Neural cell (in vitro differentiated cells): ENCODE measurements at regions not wholly inside any gene's neighbourhood (a gene's known extent, or its start where the extent isn't known, plus 50 kb on each side); places are given as distances from the start of the nearest gene placed in this dataset.

Source experiments
- H2AFZ ChIP-seq: fragments of 200-600, 300-800 bp; sonication (generic), shearing (Covaris generic); 2 replicates; pipeline ENCODE4 v1.6.0; 2014; ENCODE audit warnings: low read depth, mild to moderate bottlenecking, antibody characterized with exemption, low read length, moderate library complexity
- H3F3A ChIP-seq: fragments of 200-600 bp; shearing (Covaris generic); 2 replicates; pipeline ENCODE4 v1.6.1; 2016; ENCODE audit warnings: mild to moderate bottlenecking, moderate library complexity, mixed read lengths, antibody characterized with exemption, low read length; ENCODE audit not compliant: insufficient read depth, poor library complexity, severe bottlenecking
- H3K27ac ChIP-seq: fragments of 200-600, 300-800 bp; sonication (generic), shearing (Covaris generic); 2 replicates; pipeline ENCODE4 v1.5.1; 2014; ENCODE audit warnings: mild to moderate bottlenecking, low read length, moderate library complexity
- H3K27me3 ChIP-seq: fragments of 300-800, 200-600 bp; sonication (generic), shearing (Covaris generic); 2 replicates; pipeline ENCODE4 v1.6.0; 2014; ENCODE audit warnings: mild to moderate bottlenecking, low read depth, low read length, moderate library complexity; ENCODE audit not compliant: insufficient read depth
- H3K36me3 ChIP-seq: fragments of 300-800, 200-600 bp; sonication (generic), shearing (Covaris generic); 2 replicates; pipeline ENCODE4 v1.5.1; 2014; ENCODE audit warnings: mild to moderate bottlenecking, antibody characterized with exemption, low read length, moderate library complexity; ENCODE audit not compliant: insufficient read depth
- H3K4me2 ChIP-seq: fragments of 300-800, 200-600 bp; sonication (generic), shearing (Covaris generic); 2 replicates; pipeline ENCODE4 v1.6.0; 2014; ENCODE audit warnings: mild to moderate bottlenecking, low read length
- H3K4me3 ChIP-seq: fragments of 300-800, 200-600 bp; sonication (generic), shearing (Covaris generic); 2 replicates; pipeline ENCODE4 v1.5.1; 2014; ENCODE audit warnings: mild to moderate bottlenecking, low read length, moderate library complexity
- H3K79me2 ChIP-seq: fragments of 200-600 bp; shearing (Covaris generic); replicated peaks from 2 replicates; pipeline ENCODE4 v1.6.0; 2014; ENCODE audit warnings: mild to moderate bottlenecking, low read length, moderate library complexity; ENCODE audit not compliant: insufficient read depth
- H3K9ac ChIP-seq: fragments of 300-800, 200-600 bp; sonication (generic), shearing (Covaris generic); 2 replicates; pipeline ENCODE4 v1.6.1; 2016; ENCODE audit warnings: mild to moderate bottlenecking, low read length, mixed read lengths
- H3K9me2 ChIP-seq: fragments of 200-600 bp; shearing (Covaris generic); 2 replicates; pipeline ENCODE4 v1.6.1; 2016; ENCODE audit warnings: mild to moderate bottlenecking, low read length, mixed read lengths; ENCODE audit not compliant: insufficient read depth
- H3K9me3 ChIP-seq: fragments of 200-600, 300-800 bp; sonication (generic), shearing (Covaris generic); 2 replicates; pipeline ENCODE4 v1.6.1; 2016; ENCODE audit warnings: mild to moderate bottlenecking, mixed run types, low read length, moderate library complexity, mixed read lengths
- H4K20me1 ChIP-seq: fragments of 200-600 bp; shearing (Covaris generic); 2 replicates; pipeline ENCODE4 v1.6.1; 2016; ENCODE audit warnings: mild to moderate bottlenecking, mixed run types; ENCODE audit not compliant: insufficient read depth
- CTCF ChIP-seq: fragments of 450-650 bp; IDR thresholded peaks from 2 replicates; pipeline ENCODE4 v1.5.1; 2014; ENCODE audit warnings: antibody characterized with exemption, mild to moderate bottlenecking, moderate library complexity; ENCODE audit not compliant: poor library complexity, severe bottlenecking
- EP300 ChIP-seq: fragments of 450-650 bp; conservative IDR thresholded peaks from 2 replicates; pipeline ENCODE4 v1.6.1; 2014; ENCODE audit warnings: antibody characterized with exemption, mild to moderate bottlenecking, moderate library complexity; ENCODE audit not compliant: poor library complexity, severe bottlenecking
- EZH2 ChIP-seq: fragments of 200-600, 300-800 bp; shearing (Covaris generic), sonication (generic); IDR thresholded peaks from 2 replicates; pipeline ENCODE4 v1.6.1; 2014; ENCODE audit warnings: antibody characterized with exemption, low read length, borderline replicate concordance, mild to moderate bottlenecking; ENCODE audit not compliant: insufficient read depth, poor library complexity, severe bottlenecking
- POLR2AphosphoS5 ChIP-seq: IDR thresholded peaks from 2 replicates; pipeline ENCODE4 v1.6.1; 2012
- RAD21 ChIP-seq: fragments of 450-650 bp; conservative IDR thresholded peaks from 2 replicates; pipeline ENCODE4 v1.6.1; 2014; ENCODE audit warnings: antibody characterized with exemption, mild to moderate bottlenecking, moderate library complexity
- SMC3 ChIP-seq: fragments of 450-650 bp; conservative IDR thresholded peaks from 2 replicates; pipeline ENCODE4 v1.6.1; 2014; ENCODE audit warnings: antibody characterized with exemption, mild to moderate bottlenecking, moderate library complexity; ENCODE audit not compliant: poor library complexity
- TAF1 ChIP-seq: IDR thresholded peaks from 2 replicates; pipeline ENCODE4 v1.6.1; 2012; ENCODE audit warnings: low read depth
- TF ChIP-seq, protein P1 (sequence below): IDR thresholded peaks from 2 replicates; pipeline ENCODE4 v1.6.1; 2012; ENCODE audit warnings: borderline replicate concordance

DNA sequence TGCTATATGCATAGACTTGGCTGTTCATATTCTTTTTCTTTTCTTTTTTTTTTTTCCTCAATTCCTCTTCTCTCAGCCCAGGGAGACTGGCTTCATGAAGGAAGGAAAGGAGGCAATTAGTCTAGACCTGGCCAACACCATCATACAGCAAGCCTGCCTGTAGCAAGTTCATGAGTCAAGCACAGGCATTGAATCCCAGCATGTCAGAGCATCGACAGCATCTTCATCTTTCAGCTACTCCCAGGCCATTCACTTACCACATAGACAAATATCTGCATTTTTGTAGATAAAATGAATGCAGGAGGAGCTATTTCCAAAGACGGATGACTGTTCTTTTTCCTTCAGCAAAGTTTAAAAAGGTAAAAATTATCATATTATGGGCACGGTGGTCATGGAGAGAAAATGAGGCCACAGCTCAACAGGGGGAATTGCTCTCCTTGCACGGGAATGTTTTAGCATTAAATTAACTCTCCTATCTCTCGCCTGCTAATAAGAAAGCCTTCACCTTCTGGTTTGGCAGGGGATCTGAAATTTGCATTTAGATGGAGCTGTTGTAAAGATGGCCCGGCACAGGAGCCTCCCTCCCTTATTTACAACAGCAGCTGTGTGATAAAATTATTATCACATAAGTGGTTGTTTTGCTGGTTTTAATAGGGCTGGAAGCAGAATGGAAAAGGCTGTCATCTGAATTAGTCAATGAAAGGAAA is 626.5 kb upstream of the AUTS2 start:
- no peaks in the 10 kb centered on the region for H3K36me3 ChIP-seq
- no peaks in the 10 kb centered on the region for H3K79me2 ChIP-seq
- H3K4me2 ChIP-seq = no peak overlapping the region
- H3K9ac ChIP-seq = no peak overlapping the region
- H3K4me3 ChIP-seq = no peak overlapping the region
- H3K27ac ChIP-seq = no peak overlapping the region
- TF ChIP-seq, protein P1, sequence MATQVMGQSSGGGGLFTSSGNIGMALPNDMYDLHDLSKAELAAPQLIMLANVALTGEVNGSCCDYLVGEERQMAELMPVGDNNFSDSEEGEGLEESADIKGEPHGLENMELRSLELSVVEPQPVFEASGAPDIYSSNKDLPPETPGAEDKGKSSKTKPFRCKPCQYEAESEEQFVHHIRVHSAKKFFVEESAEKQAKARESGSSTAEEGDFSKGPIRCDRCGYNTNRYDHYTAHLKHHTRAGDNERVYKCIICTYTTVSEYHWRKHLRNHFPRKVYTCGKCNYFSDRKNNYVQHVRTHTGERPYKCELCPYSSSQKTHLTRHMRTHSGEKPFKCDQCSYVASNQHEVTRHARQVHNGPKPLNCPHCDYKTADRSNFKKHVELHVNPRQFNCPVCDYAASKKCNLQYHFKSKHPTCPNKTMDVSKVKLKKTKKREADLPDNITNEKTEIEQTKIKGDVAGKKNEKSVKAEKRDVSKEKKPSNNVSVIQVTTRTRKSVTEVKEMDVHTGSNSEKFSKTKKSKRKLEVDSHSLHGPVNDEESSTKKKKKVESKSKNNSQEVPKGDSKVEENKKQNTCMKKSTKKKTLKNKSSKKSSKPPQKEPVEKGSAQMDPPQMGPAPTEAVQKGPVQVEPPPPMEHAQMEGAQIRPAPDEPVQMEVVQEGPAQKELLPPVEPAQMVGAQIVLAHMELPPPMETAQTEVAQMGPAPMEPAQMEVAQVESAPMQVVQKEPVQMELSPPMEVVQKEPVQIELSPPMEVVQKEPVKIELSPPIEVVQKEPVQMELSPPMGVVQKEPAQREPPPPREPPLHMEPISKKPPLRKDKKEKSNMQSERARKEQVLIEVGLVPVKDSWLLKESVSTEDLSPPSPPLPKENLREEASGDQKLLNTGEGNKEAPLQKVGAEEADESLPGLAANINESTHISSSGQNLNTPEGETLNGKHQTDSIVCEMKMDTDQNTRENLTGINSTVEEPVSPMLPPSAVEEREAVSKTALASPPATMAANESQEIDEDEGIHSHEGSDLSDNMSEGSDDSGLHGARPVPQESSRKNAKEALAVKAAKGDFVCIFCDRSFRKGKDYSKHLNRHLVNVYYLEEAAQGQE = no peak
- TF ChIP-seq EP300 (no peak), POLR2AphosphoS5 (no peak), CTCF (no peak), EZH2 (no peak), SMC3 (no peak), RAD21 (no peak), TAF1 (no peak)
- H3K27me3 ChIP-seq = no peaks in the 10 kb centered on the region
- H3K9me2 ChIP-seq = no peaks in the 10 kb centered on the region
- no peaks in the 10 kb centered on the region for H4K20me1 ChIP-seq
- H3F3A ChIP-seq = no peaks in the 10 kb centered on the region
- H3K9me3 ChIP-seq = no peaks in the 10 kb centered on the region
- no peak overlapping the region for H2AFZ ChIP-seq

DNA sequence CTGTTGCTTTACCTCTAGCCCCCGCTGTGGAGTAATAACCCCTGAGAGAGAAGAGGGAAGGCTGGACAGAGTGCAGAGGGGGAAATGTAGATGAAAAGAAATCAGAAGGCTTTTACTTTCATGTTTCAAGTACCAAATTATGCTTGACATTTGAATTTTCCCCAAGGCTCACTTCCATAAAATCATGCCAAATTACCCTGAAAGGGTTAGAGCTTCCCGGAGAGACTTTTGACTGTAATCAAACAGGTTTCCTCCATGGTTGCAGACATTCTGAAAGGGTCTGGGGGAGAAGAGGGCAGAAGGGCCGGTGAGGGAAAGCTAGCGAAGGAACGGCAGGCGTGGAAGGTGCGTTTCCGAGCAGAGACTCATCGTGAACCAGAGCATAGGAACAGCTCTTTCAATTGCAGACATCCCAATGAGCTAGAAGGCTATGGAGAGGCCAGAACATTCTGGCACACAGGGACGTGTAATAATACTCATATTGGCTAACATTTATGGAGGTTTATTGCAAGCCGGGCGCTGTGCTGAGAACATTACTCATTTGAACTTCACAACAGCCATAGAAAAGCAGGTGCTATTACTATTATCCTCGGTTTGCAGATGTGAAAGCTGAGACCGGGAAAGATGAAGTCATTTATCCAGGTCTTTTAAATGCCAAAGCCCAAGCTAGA is 620.8 kb upstream of the AUTS2 start:
- no peak overlapping the region for H3K4me3 ChIP-seq
- no peak for TF ChIP-seq POLR2AphosphoS5
- no peak for TF ChIP-seq EZH2
- no peak for TF ChIP-seq CTCF
- no peak for TF ChIP-seq RAD21

More for the DNA sequence above, 620.8 kb upstream of the AUTS2 start:
- H3K27ac ChIP-seq = no peak overlapping the region
- H3K9me2 ChIP-seq = no peaks in the 10 kb centered on the region
- no peaks in the 10 kb centered on the region for H3K27me3 ChIP-seq
- H3K9me3 ChIP-seq = no peaks in the 10 kb centered on the region
- no peak overlapping the region for H3K9ac ChIP-seq
- H3K36me3 ChIP-seq = no peaks in the 10 kb centered on the region
- no peaks in the 10 kb centered on the region for H3K79me2 ChIP-seq
- no peaks in the 10 kb centered on the region for H3F3A ChIP-seq
- H4K20me1 ChIP-seq = no peaks in the 10 kb centered on the region
- H3K4me2 ChIP-seq = no peak overlapping the region
- no peak overlapping the region for H2AFZ ChIP-seq
